GM21526 (cell line): ENCODE measurements at regions not wholly inside any gene's neighbourhood (a gene's known extent, or its start where the extent isn't known, plus 50 kb on each side); places are given as distances from the start of the nearest gene placed in this dataset.

Source experiments
- ATAC-seq: cut with Tn5 transposase; IDR thresholded peaks from one replicate; pipeline ENCODE4 v1.9.1; 2021; ENCODE audit warnings: moderate library complexity; ENCODE audit not compliant: unreplicated experiment, low FRiP score

GRCh38 chr16:66290431-66290830, 76.1 kb upstream of the CDH5 start:
- ATAC-seq: no peak

- ATAC-seq: no peak
Observed at GRCh38 chr16:66289986-66290385, 76.5 kb upstream of the CDH5 start.

- ATAC-seq: no peak
Observed at GRCh38 chr16:66289051-66289680, 77.3 kb upstream of the CDH5 start.

- ATAC-seq: no peak
Observed at GRCh38 chr16:66287926-66288325, 78.6 kb upstream of the CDH5 start.

- no peak for ATAC-seq
Observed at GRCh38 chr16:66287416-66287815, 79.1 kb upstream of the CDH5 start.

- ATAC-seq: no peak
Observed at GRCh38 chr16:66286527-66286926, 80.0 kb upstream of the CDH5 start.

GRCh38 chr16:66278604-66279262, 87.8 kb upstream of the CDH5 start:
- ATAC-seq: no peak

- ATAC-seq: no peak
Observed at GRCh38 chr16:66278111-66278531, 88.4 kb upstream of the CDH5 start.

GRCh38 chr16:66277311-66278070, 89.0 kb upstream of the CDH5 start:
- ATAC-seq: no peak

GRCh38 chr16:66275775-66276428, 90.6 kb upstream of the CDH5 start:
- ATAC-seq: no peak

- ATAC-seq: no peak
Observed at GRCh38 chr16:66274335-66275110, 92.0 kb upstream of the CDH5 start.

GRCh38 chr16:66273644-66274334, 92.7 kb upstream of the CDH5 start:
- ATAC-seq: no peak

- no peak for ATAC-seq
Observed at GRCh38 chr16:66273053-66273452, 93.4 kb upstream of the CDH5 start.

- ATAC-seq: no peak
Observed at GRCh38 chr16:66272461-66272860, 94.0 kb upstream of the CDH5 start.

GRCh38 chr16:66271074-66272060, 95.1 kb upstream of the CDH5 start:
- ATAC-seq: no peak

- peak; percentile 60 for ATAC-seq
Observed at GRCh38 chr16:66270333-66270927, 96.1 kb upstream of the CDH5 start.

GRCh38 chr16:66269617-66270332, 96.7 kb upstream of the CDH5 start:
- no peak for ATAC-seq
